ENCODE measurements at regions not wholly inside any gene's neighbourhood (a gene's known extent, or its start where the extent isn't known, plus 50 kb on each side); places are given as distances from the start of the nearest gene placed in this dataset.
"Not testable (repeated sequence)": the region's sequence is repeated elsewhere in the genome, so short reads cannot be mapped to it uniquely, and the experiment has no call there.

- no peak for DNase-seq
Measured at GRCh38 chr12:46546634-46547273, 174.2 kb upstream of the SLC38A2 start.

GRCh38 chr12:46543378-46543795, 170.8 kb upstream of the SLC38A2 start:
- not testable (repeated sequence) for DNase-seq

GRCh38 chr12:46538976-46539375, 166.4 kb upstream of the SLC38A2 start:
- no peak for DNase-seq

- DNase-seq: no peak
Measured at GRCh38 chr12:46537387-46537955, 164.9 kb upstream of the SLC38A2 start.

GRCh38 chr12:46536316-46536715, 163.7 kb upstream of the SLC38A2 start:
- not testable (repeated sequence) for DNase-seq

- no peak for DNase-seq
Measured at GRCh38 chr12:46535907-46536306, 163.3 kb upstream of the SLC38A2 start.

GRCh38 chr12:46535376-46535775, 162.8 kb upstream of the SLC38A2 start:
- DNase-seq: no peak

GRCh38 chr12:46534327-46534840, 161.8 kb upstream of the SLC38A2 start:
- DNase-seq: no peak

- DNase-seq: no peak
Measured at GRCh38 chr12:46533723-46534122, 161.2 kb upstream of the SLC38A2 start.

GRCh38 chr12:46531804-46532203, 159.2 kb upstream of the SLC38A2 start:
- DNase-seq: no peak

- DNase-seq: no peak
Measured at GRCh38 chr12:46531059-46531785, 158.6 kb upstream of the SLC38A2 start.

GRCh38 chr12:46530373-46531056, 157.9 kb upstream of the SLC38A2 start:
- no peak for DNase-seq

- DNase-seq: no peak
Measured at GRCh38 chr12:46526233-46526632, 153.7 kb upstream of the SLC38A2 start.

- no peak for DNase-seq
Measured at GRCh38 chr12:46524778-46525177, 152.2 kb upstream of the SLC38A2 start.

- no peak for DNase-seq
Measured at GRCh38 chr12:46523863-46524770, 151.5 kb upstream of the SLC38A2 start.

- DNase-seq: no peak
Measured at GRCh38 chr12:46523446-46523845, 150.9 kb upstream of the SLC38A2 start.

GRCh38 chr12:46522071-46522470, 149.5 kb upstream of the SLC38A2 start:
- no peak for DNase-seq

- no peak for DNase-seq
Measured at GRCh38 chr12:46521145-46521544, 148.6 kb upstream of the SLC38A2 start.

- DNase-seq: no peak
Measured at GRCh38 chr12:46519407-46519806, 146.8 kb upstream of the SLC38A2 start.

- no peak for DNase-seq
Measured at GRCh38 chr12:46518729-46519128, 146.2 kb upstream of the SLC38A2 start.

GRCh38 chr12:46518169-46518568, 145.6 kb upstream of the SLC38A2 start:
- DNase-seq: no peak

GRCh38 chr12:46517579-46517962, 145.0 kb upstream of the SLC38A2 start:
- no peak for DNase-seq

Data from NCI-H748 treated with DMSO at 0.1 percent for 48 hours (cell line).